NCI-H510A (cell line): ENCODE measurements at regions not wholly inside any gene's neighbourhood (a gene's known extent, or its start where the extent isn't known, plus 50 kb on each side); places are given as distances from the start of the nearest gene placed in this dataset.

Experiments
- DNase-seq: peaks from one replicate; lab custom pipeline; 2025; lab: John Stamatoyannopoulos, UW

- no peak for DNase-seq
These were observed 85.6 kb downstream of the SNAPC1 start for GRCh38 chr14:61847861-61848260.

DNA sequence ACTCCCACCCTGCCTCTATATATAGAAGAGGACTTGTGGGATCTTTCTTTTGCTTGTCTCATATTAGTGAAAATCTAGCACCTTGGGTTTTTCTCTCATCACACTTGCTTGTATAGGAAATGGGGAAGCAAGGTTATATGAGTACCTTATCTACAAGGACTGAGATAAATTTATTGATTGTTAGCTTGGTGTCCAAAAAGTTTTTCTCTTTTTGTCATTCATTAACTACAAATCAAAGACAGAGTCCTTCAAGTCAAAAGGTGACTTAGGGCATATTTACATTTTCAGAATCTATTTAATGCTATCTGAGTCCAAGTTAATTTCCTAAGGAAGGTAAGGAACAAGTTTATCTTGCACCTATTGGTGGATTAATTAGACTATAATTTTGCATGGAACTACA, 92.7 kb downstream of the SNAPC1 start:
- no peak for DNase-seq

DNA sequence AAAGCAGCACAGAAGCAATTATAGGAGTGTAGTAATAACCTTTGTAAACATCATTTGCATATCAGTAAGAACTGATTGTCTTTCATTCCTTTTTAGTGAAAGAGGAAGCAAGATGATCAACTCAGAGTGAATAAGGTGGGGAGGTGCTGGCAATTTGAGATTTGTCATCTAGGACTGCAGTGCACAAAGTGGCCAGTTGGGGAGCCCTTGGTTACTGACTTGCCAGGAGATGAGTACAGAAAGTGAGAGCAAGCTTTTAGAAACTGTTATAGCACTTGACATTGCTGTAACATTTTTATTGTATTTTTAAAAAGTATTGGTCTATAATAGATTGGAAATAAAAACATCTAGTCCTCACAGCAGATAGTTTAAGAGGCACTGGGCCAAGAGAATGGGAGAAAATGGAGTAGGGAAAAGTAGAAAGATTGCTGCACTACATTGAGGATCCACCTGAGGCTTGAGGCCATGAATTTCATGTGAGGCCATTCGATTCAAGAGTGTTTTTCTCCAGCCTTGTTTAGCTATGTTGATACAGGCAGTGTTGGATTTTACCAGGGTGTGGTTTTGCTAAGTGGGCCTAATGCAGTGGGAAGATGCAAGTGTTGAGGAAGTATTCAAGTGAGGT, 98.2 kb downstream of the SNAPC1 start:
- DNase-seq = no peak

DNA sequence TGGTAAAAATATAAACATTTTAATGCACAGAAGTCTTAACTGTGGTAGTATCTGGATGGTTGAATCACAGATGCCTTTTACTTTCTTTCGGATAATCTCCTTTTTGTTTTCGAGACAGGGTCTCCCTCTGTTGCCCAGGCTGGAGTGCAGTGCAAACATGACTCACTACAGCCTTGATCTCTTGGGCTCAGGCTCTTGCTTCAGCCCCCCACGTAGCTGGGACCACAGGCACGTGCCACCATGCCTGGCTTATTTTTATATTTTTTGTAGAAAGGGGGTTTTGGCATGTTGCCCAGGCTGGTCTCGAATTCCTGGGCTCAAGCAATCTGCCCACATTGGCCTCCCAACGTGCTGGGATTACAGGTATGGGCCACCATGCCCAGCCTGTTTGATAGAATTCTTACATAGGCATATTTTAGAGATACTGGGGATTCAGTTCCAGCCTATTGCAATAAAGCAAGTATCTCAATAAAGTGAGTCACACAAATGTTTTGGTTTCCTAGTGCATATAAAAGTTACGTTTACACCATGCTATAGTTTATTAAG, 99.2 kb downstream of the SNAPC1 start:
- DNase-seq = no peak

- DNase-seq = no peak
These were observed 102.2 kb downstream of the SNAPC1 start for GRCh38 chr14:61864329-61864898.

DNA sequence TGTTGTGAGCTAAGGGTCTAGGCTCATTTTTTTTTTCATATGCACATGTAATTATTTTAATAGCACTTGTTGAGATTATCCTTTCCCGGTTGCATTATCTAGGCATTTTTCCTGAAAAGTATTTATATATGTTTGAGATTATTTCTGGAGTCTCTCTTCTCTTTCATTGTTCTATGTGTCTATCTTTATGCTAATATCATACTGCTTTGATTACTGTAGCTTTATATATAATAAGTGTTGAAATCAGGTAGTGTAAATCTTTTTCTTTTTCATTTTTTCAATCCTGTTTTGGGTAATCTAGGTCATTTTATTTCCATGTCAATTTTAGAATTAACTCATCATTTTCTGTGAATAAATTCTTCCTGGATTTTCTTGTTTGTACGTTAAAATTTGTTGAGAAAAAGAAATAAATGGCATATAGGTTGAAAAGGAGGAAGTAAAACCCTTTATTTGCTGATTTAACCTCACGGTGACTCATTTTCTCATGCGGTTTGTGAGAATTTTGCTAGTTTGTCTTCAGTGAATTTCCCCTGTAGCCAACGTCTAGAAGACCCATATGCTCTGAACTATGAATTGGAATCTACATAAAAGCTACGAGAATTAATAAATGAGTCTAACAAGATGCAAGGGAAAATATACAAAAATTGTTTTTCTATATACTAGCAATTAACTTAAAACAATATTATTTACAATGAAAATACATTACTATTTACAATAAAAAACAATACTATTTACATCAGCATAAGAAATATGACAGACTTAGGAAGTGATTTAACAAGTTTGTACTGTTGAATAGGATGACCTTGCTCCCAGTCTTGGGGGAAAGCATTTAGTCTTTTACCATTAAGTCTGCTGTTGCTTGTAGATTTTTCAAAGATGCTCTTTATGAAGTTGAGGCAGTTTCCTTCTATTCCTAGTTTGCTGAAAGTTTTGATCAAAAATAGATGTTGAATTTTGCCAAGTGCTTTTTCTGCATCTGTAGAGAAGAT, 105.0 kb downstream of the SNAPC1 start:
- DNase-seq = no peak

- DNase-seq = no peak
These were observed 106.6 kb downstream of the SNAPC1 start for GRCh38 chr14:61868846-61869245.

- no peak for DNase-seq
These were observed 107.9 kb downstream of the SNAPC1 start for GRCh38 chr14:61870163-61870562.

DNA sequence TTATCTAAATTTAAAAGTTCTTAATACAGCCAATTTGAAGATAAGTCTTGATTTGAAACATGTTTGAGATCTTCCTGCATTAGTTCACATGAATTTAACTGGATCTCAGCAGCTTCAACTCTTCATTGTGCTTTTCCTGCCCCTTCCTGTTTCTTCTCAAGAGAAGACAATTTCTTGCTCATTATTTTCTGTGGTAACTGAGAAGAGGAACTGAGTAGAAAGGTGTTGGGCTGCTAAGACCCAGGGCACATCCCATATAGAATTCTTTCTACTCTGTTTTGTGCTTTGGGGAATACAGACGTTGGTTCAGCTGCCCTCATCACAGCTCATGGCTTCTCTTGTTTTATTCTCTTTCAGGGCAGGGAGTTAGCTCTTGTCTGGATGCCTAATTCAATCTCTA, 110.2 kb downstream of the SNAPC1 start:
- DNase-seq = no peak

DNA sequence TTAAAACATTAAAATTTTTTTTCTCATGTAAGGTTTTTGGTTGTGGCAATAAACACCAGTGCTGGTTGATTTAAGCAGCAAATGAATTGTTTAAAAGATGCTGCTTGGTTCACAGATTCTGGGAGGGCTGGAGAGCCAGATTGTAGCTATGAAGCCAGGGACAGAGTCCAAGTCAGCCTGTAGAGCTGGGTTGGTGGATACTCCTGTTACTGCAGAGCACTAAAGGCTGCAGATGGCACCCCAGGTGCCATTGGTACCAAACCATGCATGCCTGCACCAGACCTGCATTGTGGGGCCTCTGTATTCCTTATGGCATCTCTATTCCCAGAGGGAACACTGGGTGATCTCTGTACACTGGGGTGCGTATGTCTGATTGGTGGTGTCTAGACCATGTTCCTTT, 113.3 kb downstream of the SNAPC1 start:
- no peak for DNase-seq

DNA sequence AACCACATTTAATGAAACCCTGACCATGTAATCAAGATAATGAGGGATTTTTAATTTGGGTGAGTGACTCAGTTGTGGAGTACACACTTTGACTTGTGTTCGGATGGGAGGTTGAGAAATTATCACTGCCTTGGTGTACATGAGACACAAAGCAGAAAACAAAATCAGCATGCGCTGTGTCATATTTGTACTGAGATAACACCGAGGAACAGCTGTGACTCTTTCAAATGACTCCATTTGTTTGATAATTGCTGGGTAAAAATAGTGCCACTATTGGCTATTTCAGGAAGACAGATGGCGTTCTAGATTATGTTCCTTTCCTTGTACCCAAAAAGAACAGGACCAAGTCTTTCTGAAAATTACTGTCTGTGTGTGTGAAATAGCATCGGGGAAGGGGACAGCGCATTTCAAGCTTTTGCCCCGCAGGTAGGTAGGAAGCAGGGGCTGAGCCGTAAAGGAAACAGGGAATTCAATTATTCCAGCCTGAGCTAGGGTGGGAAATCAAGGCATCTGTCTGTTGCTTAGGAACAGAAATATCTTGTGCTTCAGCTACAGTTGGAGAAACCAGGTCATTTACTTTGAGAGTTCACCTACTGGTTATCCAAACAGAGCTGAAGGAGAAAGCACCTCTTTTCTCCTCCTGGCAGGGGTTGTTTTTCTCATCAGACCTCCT, 114.3 kb downstream of the SNAPC1 start:
- DNase-seq = no peak

GRCh38 chr14:61877035-61877390, 114.8 kb downstream of the SNAPC1 start:
- DNase-seq = no peak

GRCh38 chr14:61877768-61878167, 115.5 kb downstream of the SNAPC1 start:
- no peak for DNase-seq

DNA sequence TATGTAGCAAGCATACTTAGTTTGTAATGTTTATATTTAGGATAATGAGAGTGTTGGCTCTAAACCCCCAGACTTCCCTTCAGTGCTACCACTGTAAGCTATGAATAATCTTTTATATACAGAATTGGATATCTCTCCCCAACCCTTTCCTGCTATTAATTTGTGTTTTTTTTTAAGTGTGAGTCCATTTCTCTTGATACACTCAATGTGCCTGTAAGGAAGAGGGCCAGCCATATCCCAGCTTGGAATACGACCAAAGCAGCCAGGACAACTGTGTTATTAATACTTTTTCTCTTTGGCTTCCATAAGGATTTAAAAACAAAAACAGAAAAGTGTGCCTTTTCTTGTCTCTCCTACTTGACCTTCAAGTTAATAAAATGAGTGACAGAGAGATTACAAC, 116.7 kb downstream of the SNAPC1 start:
- DNase-seq = no peak

DNA sequence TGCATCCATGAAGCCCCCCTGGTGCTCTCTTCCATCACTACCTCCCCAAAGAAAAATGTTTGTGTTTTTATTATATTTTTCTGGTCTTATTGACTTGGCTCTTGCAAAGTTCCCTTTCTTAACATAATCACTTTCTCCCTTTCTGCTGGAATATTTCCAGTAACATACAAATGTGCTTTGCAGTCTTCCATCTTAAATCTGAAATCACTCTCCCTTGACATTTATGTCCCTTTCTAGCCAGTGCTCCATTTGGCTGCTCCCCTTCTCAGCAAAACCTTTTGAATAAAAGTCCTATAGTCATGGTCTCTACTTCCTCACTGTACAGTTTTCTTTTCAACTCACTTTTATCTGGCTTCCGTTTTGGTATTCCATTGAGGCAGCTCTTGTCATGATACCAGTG, 118.8 kb downstream of the SNAPC1 start:
- DNase-seq = no peak

GRCh38 chr14:61884711-61885110, 122.5 kb downstream of the SNAPC1 start:
- no peak for DNase-seq

GRCh38 chr14:61885203-61885961, 123.2 kb downstream of the SNAPC1 start:
- no peak for DNase-seq

- DNase-seq = no peak
These were observed 125.4 kb downstream of the SNAPC1 start for GRCh38 chr14:61887628-61888027.

DNA sequence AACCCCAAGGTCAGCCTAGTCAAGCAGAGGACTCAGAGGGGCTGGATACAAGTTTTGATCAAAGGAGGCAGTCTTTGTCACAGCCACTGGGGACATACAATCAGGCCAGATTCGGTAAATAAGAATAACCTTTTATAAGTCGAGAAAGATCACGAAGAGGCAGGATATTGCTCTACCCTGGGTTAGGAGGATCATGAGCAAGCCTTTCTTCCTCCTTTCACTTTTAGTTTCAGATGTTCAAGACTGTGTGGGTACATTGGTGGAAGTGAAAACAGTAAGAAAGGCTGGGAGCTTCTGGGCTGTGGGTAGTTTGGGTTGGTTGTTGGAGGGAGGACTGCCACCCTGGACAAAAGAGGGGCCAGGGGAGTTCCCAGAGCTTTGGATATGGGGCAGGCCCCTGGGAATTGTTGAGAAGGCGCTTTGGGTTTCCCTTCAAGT, 127.7 kb downstream of the SNAPC1 start:
- DNase-seq = no peak

DNA sequence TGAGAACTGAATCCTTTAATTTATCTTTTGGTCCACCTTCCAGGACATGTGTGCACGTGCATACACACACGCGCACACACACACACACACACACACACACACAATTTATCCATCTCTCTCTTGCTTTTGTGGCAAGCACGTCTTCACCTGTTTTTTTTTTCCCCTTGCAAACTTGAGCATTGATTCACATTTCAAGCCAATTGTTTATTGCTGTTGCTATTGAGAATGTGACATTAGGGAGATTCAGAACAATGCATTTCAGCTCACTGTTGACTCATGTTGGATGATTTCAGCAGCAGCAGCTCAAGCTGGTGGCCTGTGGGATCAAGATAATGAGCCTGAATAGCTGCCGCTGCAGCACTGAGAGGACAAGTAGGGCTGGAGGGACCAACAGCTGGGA, 128.9 kb downstream of the SNAPC1 start:
- DNase-seq = no peak

DNA sequence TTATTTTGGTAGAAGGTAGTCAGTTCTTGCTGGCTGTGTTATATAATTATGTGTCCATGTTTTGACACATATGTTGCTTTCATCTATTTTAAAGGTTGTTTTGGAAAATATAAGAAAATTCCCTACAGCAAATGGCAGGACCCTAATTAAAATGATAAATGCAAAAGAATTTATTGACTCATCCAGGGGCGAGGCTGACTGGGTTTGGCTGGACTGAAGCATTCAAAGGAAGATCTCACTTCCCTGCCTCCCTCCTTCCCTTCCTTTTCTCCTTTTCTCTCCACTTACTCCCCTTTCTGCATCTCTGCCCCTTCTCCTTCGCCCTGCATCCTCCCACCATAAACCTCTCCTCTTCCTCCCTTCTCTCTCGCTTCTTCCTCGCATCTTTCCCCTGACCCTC, 129.6 kb downstream of the SNAPC1 start:
- DNase-seq = no peak
